ENCODE measurements at regions not wholly inside any gene's neighbourhood (a gene's known extent, or its start where the extent isn't known, plus 50 kb on each side); places are given as distances from the start of the nearest gene placed in this dataset.
"Not testable (repeated sequence)": the region's sequence is repeated elsewhere in the genome, so short reads cannot be mapped to it uniquely, and the experiment has no call there.

DNA sequence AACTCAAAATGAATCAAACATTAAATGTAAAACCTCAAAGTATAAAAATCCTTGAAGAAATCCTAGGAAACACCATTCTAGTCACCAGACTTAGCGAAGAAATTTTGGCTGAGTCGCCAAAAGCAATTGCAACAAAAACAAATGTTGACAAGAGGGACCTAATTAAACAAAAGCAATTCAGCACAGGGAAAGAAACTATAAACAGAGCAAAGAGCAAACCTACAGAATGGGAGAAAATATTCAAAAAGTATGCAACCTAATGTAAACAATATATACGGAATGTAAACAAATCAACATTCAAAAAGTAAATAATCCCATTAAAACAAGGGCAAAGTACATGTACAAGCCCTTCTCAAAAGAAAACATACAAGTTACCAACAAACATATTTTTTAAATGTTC is 974.7 kb downstream of the TRAM1L1 start:
- TF ChIP-seq, protein P1, sequence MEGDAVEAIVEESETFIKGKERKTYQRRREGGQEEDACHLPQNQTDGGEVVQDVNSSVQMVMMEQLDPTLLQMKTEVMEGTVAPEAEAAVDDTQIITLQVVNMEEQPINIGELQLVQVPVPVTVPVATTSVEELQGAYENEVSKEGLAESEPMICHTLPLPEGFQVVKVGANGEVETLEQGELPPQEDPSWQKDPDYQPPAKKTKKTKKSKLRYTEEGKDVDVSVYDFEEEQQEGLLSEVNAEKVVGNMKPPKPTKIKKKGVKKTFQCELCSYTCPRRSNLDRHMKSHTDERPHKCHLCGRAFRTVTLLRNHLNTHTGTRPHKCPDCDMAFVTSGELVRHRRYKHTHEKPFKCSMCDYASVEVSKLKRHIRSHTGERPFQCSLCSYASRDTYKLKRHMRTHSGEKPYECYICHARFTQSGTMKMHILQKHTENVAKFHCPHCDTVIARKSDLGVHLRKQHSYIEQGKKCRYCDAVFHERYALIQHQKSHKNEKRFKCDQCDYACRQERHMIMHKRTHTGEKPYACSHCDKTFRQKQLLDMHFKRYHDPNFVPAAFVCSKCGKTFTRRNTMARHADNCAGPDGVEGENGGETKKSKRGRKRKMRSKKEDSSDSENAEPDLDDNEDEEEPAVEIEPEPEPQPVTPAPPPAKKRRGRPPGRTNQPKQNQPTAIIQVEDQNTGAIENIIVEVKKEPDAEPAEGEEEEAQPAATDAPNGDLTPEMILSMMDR (IDR thresholded peaks at IDR 0.05; ENCODE audit: low read depth, low read length) = no peak
- no peak overlapping the region for H3K4me3 ChIP-seq (replicated peaks in 1 of 2; ENCODE audit: low read depth in 2 of 2, low read length in 2 of 2)
- no peak for DNase-seq (ENCODE audit: low read depth in 2 of 2)

DNA sequence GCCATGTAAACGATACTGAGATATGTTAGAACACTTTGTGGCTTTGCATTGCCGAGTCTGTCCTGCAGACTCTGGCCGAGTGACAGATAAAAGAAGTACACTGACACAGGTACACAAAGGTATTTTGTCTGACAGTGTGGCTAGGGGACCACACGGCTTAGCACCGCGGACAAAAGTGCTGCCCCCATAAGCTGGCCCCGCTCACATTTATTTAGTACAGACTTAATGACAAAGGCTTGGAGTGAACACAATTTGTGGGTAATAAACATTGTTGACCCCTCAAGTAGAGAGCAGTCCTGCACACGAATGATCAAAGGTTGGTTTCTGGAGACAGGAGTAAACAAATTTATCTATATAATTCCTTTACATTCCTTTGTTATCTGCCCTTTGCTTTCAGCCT is 976.8 kb downstream of the TRAM1L1 start:
- TF ChIP-seq, protein P1 (IDR thresholded peaks at IDR 0.05; ENCODE audit: low read depth, low read length) = no peak
- no peak for DNase-seq (ENCODE audit: low read depth in 2 of 2)
- no peak overlapping the region for H3K4me3 ChIP-seq (replicated peaks in 1 of 2; ENCODE audit: low read depth in 2 of 2, low read length in 2 of 2)

DNA sequence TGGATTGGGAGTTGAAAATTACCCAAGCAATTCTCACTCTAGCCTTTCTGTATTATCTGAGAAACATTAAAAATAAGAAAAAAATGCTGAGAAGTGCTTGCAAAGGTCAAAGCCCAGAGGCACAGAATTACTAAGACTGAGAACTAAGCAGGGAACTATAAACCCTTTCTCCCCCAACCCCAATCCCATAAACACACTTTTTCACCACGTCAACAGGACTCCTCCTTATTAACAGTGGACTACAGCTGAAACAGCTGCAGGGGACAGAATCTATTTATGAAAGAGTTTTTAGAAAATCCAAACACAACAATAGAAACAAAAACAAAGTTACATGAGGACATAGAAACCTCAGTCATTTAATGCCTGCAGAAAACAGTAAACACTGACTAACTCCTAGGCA is 984.1 kb downstream of the TRAM1L1 start:
- TF ChIP-seq, protein P1 (IDR thresholded peaks at IDR 0.05; ENCODE audit: low read depth, low read length) = no peak
- no peak overlapping the region for H3K4me3 ChIP-seq (replicated peaks in 1 of 2; ENCODE audit: low read depth in 2 of 2, low read length in 2 of 2)
- DNase-seq (ENCODE audit: low read depth in 2 of 2) = no peak

DNA sequence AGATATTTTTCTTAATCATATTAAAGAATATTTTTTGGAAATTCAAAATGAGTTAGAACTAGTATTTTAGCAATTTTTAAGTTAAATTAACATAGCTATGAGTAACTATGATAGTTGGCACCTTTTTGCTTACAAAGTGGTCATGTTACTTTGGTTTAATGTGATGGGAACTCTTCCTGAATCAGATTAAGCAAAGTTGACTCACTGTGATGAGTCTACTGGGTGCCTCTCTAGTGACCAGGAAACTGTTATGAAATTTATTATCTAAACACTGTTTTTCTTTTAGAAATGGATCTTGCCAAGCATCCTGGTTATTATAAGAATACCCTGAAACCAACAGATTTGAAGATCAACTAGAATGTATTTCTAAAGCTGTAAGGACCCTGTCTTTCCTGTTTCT is 985.8 kb downstream of the TRAM1L1 start:
- no peak for DNase-seq (ENCODE audit: low read depth in 2 of 2)
- TF ChIP-seq, protein P1 (IDR thresholded peaks at IDR 0.05; ENCODE audit: low read depth, low read length) = no peak
- H3K4me3 ChIP-seq (replicated peaks in 1 of 2; ENCODE audit: low read depth in 2 of 2, low read length in 2 of 2) = no peak overlapping the region

DNA sequence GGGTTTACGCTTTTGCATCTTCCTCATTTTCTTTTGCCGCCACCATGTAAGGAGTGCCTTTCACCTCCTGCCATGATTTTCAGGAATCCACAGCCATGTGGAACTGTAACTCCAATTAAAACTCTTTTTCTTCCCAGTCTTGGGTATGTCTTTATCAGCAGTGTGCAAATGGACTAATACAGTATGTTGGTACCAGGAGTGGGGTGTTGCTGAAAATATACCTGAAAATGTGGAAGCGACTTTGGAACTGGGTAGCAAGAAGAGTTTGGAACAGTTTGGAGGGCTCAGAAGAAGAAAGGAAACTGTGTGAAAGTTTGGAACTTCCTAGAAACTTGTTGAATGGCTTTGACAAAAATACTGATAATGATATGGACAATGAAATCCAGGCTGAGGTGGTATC is 983.9 kb upstream of the NDST4 start:
- DNase-seq (ENCODE audit: low read depth in 2 of 2); H3K4me3 ChIP-seq (replicated peaks in 1 of 2; ENCODE audit: low read depth in 2 of 2, low read length in 2 of 2): not testable (repeated sequence)

DNA sequence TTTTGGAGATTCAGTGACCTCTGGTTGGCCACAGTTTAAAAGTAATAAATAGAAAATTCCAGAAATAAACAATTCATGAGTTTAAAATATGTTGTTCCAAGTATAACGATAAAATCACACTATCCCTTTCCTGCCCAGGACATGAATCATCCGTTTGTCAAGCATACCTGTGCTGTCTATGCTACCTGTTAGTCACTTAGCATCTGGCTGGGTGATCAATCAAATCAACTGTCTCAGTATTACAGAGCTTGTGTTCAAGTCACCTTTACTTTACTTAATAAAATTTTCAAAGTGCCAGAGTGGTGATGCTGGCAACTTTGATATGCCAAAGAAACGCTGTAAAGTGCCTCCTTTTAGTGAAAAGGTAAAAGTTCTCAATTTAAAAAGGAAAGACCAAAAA is 979.5 kb upstream of the NDST4 start:
- no peak for DNase-seq (ENCODE audit: low read depth in 2 of 2)
- H3K4me3 ChIP-seq (replicated peaks in 1 of 2; ENCODE audit: low read depth in 2 of 2, low read length in 2 of 2) = no peak overlapping the region
- TF ChIP-seq, protein P1 (IDR thresholded peaks at IDR 0.05; ENCODE audit: low read depth, low read length) = no peak

DNA sequence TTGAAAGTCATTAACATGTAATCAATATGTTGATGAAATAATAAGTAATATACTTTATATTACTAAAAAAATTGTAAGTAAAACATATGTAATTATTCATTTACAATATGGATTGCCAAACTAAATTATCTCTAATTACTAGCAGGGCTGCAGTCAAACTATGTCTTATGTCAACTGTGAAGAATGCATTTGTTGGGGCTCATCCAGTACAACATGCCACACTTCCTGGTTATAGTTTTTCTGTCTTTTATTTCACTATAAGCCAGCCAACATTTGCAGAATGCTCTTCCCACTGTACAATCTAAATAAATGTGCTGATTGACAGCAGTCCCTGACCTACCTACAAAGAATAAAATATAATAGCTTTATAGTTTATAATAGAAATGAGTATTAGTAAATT is 975.4 kb upstream of the NDST4 start:
- TF ChIP-seq, protein P1 (IDR thresholded peaks at IDR 0.05; ENCODE audit: low read depth, low read length) = no peak
- no peak overlapping the region for H3K4me3 ChIP-seq (replicated peaks in 1 of 2; ENCODE audit: low read depth in 2 of 2, low read length in 2 of 2)
- DNase-seq (ENCODE audit: low read depth in 2 of 2) = peak in 1 of 2 donors; percentile 0
